Nephron (organoid): ENCODE measurements at regions not wholly inside any gene's neighbourhood (a gene's known extent, or its start where the extent isn't known, plus 50 kb on each side); places are given as distances from the start of the nearest gene placed in this dataset.
"Not testable (repeated sequence)": the region's sequence is repeated elsewhere in the genome, so short reads cannot be mapped to it uniquely, and the experiment has no call there.

Experiments
- H3K27ac Mint-ChIP-seq, 3 experiments: 2 replicates each; pipeline ENCODE4 v1.8.0; 2020; ENCODE audit warnings: mixed read lengths in 3 of 3, mild to moderate bottlenecking in 2 of 3, moderate library complexity in 1 of 3
- H3K27me3 Mint-ChIP-seq: 2 replicates; pipeline ENCODE4 v1.8.0; 2021; ENCODE audit warnings: low read depth, mild to moderate bottlenecking, moderate library complexity, mixed read lengths
- H3K36me3 Mint-ChIP-seq: 2 replicates; pipeline ENCODE4 v1.8.0; 2020; ENCODE audit warnings: low read depth, mixed read lengths
- H3K4me1 Mint-ChIP-seq: 2 replicates; pipeline ENCODE4 v1.8.0; 2020; ENCODE audit warnings: mixed read lengths
- H3K4me3 Mint-ChIP-seq, 3 experiments: 2 replicates each; pipeline ENCODE4 v1.8.0; 2020; ENCODE audit warnings: mild to moderate bottlenecking in 3 of 3, mixed read lengths in 3 of 3, moderate library complexity in 2 of 3
- H3K9me3 Mint-ChIP-seq: 2 replicates; pipeline ENCODE4 v1.8.0; 2020; ENCODE audit warnings: mixed read lengths
- CTCF ChIP-seq, 3 experiments: fragments of 200-600 bp; sonication (generic); IDR thresholded peaks; one replicate each; pipeline ENCODE4 v1.5.0; 2021; ENCODE audit warnings: antibody characterized with exemption in 3 of 3; ENCODE audit not compliant: unreplicated experiment in 3 of 3

- TF ChIP-seq CTCF (IDR thresholded peaks at IDR 0.05; ENCODE audit: unreplicated experiment in 3 of 3): no peak
- H3K36me3 Mint-ChIP-seq: no peaks in the 10 kb centered on the region
- no peaks in the 10 kb centered on the region for H3K9me3 Mint-ChIP-seq
- H3K4me3 Mint-ChIP-seq: no peak overlapping the region
- peaks cover 5% of the 10 kb centered on the region for H3K27me3 Mint-ChIP-seq
- H3K27ac Mint-ChIP-seq: no peak overlapping the region
- H3K4me1 Mint-ChIP-seq: no peaks in the 10 kb centered on the region
Measured at GRCh38 chr1:239126884-239127283, 259.5 kb upstream of the CHRM3 start.

GRCh38 chr1:239125893-239126292 is 260.5 kb upstream of the CHRM3 start:
- Mint-ChIP-seq H3K9me3 (no peaks in the 10 kb centered on the region), H3K27me3 (peaks cover 5% of the 10 kb centered on the region), H3K4me1 (no peaks in the 10 kb centered on the region), H3K36me3 (no peaks in the 10 kb centered on the region), H3K27ac (no peak overlapping the region), H3K4me3 (no peak overlapping the region)
- no peak for TF ChIP-seq CTCF (IDR thresholded peaks at IDR 0.05; ENCODE audit: unreplicated experiment in 3 of 3)

- no peaks in the 10 kb centered on the region for H3K9me3 Mint-ChIP-seq
- H3K4me1 Mint-ChIP-seq: no peaks in the 10 kb centered on the region
- no peak for TF ChIP-seq CTCF (IDR thresholded peaks at IDR 0.05; ENCODE audit: unreplicated experiment in 3 of 3)
- H3K4me3 Mint-ChIP-seq: no peak overlapping the region
- no peak overlapping the region for H3K27ac Mint-ChIP-seq
- no peaks in the 10 kb centered on the region for H3K36me3 Mint-ChIP-seq
- H3K27me3 Mint-ChIP-seq: peaks cover 5% of the 10 kb centered on the region
Measured at GRCh38 chr1:239125027-239125426, 261.3 kb upstream of the CHRM3 start.

- Mint-ChIP-seq H3K27me3 (peaks cover 5% of the 10 kb centered on the region), H3K4me1 (no peaks in the 10 kb centered on the region), H3K4me3 (no peak overlapping the region), H3K36me3 (no peaks in the 10 kb centered on the region), H3K9me3 (no peaks in the 10 kb centered on the region), H3K27ac (no peak overlapping the region)
- TF ChIP-seq CTCF (IDR thresholded peaks at IDR 0.05; ENCODE audit: unreplicated experiment in 3 of 3): no peak
Measured at GRCh38 chr1:239123260-239123659, 263.1 kb upstream of the CHRM3 start.

GRCh38 chr1:239112101-239112935 is 274.1 kb upstream of the CHRM3 start:
- no peak for TF ChIP-seq CTCF (IDR thresholded peaks at IDR 0.05; ENCODE audit: unreplicated experiment in 3 of 3)
- Mint-ChIP-seq H3K4me1 (no peaks in the 10 kb centered on the region), H3K27ac (peak overlapping the region; percentile 38 to 78 (median 61)), H3K4me3 (no peak overlapping the region), H3K36me3 (no peaks in the 10 kb centered on the region), H3K27me3 (no peaks in the 10 kb centered on the region), H3K9me3 (no peaks in the 10 kb centered on the region)

GRCh38 chr1:239107676-239108075 is 278.7 kb upstream of the CHRM3 start:
- no peaks in the 10 kb centered on the region for H3K9me3 Mint-ChIP-seq
- no peak overlapping the region for H3K4me3 Mint-ChIP-seq
- H3K4me1 Mint-ChIP-seq: no peaks in the 10 kb centered on the region
- H3K27me3 Mint-ChIP-seq: no peaks in the 10 kb centered on the region
- H3K36me3 Mint-ChIP-seq: no peaks in the 10 kb centered on the region
- TF ChIP-seq CTCF (IDR thresholded peaks at IDR 0.05; ENCODE audit: unreplicated experiment in 3 of 3): no peak
- H3K27ac Mint-ChIP-seq: no peak overlapping the region

- not testable (repeated sequence) for H3K4me3 Mint-ChIP-seq, H3K27me3 Mint-ChIP-seq, H3K27ac Mint-ChIP-seq, H3K4me1 Mint-ChIP-seq, H3K9me3 Mint-ChIP-seq, H3K36me3 Mint-ChIP-seq
Measured at GRCh38 chr1:239106689-239107088, 279.7 kb upstream of the CHRM3 start.
